Activated CD4-positive, alpha-beta T cell treated with anti-CD3 and anti-CD28 coated beads, Interleukin-2, amount 50 U/mL, for 1 hour (primary cell): ENCODE measurements at regions not wholly inside any gene's neighbourhood (a gene's known extent, or its start where the extent isn't known, plus 50 kb on each side); places are given as distances from the start of the nearest gene placed in this dataset.
A peak's percentile ranks its signal among the peaks of the same experiment; 100 is the strongest.
"Not testable (repeated sequence)": the region's sequence is repeated elsewhere in the genome, so short reads cannot be mapped to it uniquely, and the experiment has no call there.

Experiments used
- DNase-seq: peaks from one replicate; pipeline ENCODE4 v3.0.0-alpha.2; 2020

DNA sequence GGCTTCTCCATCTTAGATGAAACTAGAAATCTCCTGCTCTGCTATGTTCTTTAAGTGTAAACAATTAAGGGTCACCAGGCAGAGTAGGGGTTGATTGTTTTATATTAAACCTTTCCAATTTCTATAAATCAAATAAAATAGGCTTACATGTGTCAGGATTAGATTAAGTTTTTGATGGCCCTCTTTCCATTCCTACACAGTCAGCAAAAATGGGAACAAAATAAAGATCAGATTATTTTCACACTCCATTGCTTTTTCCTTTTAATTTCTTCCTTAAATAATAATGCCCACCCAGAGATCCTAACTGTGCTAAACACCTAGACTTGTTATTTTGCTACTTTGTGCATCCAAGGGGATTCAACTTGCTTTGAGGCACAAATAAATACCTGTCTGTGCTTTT, 381.4 kb upstream of the MAGEB16 start:
- no peak for DNase-seq

DNA sequence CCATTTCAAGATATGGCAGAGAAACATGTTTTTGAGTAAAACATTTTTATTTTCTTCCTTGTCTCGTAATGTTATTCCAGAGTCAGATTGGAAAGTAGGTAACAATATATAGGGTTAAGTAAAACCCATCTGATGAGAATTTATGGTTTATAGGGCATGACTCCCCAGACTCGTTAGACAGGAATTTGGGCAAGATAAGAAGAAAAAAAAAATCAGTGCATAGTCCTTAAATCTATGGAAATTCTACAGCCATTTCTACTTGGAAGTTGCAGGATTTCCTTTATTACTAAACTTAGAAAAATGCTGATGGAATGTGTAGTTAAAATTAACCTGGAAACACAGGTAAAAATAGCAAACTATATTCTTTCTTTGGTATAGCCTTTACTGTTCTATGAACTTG, 366.1 kb upstream of the MAGEB16 start:
- no peak for DNase-seq

DNA sequence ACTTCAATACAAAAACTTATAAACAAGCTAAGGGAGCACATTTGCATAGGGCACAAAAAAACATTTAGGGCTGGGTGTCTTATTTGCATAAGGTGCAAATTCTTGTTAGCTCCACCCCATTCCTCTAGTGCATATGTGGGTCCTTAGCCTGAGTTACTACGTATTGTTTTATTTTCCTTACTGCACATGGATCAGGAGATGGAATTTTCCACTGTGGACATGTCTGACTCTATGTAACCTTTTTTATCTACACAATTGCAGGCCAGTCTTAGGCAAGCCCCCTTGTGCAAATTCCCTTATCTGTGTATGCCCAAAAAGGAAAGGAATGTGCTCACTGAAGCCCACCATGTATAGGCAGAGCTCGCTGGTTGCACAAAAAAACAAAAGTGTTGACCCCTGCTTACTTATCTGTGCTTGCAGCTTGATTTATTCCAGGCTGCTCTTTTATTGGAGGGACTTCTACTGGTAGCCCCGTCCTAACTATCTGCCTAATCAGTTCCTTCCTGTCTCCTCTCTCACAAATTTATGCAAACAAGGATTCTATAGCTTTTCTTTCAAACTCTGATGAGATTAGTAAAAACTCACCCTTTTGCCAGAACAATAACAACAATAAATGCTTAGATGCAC, 359.0 kb upstream of the MAGEB16 start:
- no peak for DNase-seq

- no peak for DNase-seq
Observed at GRCh38 chrX:35439692-35440091, 358.4 kb upstream of the MAGEB16 start.

DNA sequence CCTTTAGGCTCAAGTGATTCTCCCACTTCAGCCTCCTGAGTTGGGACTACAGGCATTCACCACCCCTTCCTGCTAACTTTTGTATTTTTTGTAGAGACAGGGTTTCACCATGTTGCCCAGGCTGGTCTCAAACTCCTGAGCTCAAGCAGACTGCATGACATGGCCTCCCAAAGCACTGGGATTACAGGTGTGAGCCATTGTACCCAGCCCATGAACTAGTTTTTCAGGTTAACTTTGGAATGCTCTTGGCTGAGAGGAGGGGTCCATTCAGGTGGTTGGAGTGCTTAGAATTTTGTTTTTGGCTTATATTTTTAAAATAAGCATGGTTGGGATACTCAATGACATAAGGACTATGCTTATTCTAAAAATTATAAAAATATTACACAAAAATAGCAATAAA, 355.7 kb upstream of the MAGEB16 start:
- no peak for DNase-seq

- peak; percentile 1 for DNase-seq
Observed at GRCh38 chrX:35443091-35443582, 355.0 kb upstream of the MAGEB16 start.

- DNase-seq: no peak
Observed at GRCh38 chrX:35444671-35445355, 353.3 kb upstream of the MAGEB16 start.

GRCh38 chrX:35445912-35446311, 352.2 kb upstream of the MAGEB16 start:
- no peak for DNase-seq

GRCh38 chrX:35456891-35457290, 341.3 kb upstream of the MAGEB16 start:
- DNase-seq: no peak

GRCh38 chrX:35458142-35458541, 340.0 kb upstream of the MAGEB16 start:
- DNase-seq: no peak

DNA sequence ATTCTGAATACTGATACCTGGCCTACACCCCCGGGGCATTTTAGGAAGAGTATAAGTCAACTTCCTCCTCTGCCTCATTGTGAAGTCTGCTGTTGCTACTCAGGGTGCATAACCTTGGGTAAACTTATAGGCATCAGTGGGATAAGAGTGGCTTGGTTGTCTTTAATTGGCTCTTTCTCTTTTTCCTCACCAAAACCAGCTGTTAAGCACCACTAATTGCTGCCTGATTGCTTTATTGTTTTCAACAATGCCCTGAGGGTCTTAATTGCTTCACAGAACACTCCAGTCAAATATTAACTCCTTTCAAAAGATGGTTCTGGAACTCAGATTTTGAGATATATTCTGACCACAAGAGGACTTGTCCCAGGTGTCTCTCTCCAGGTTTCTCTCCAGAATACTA, 337.0 kb upstream of the MAGEB16 start:
- no peak for DNase-seq

- not testable (repeated sequence) for DNase-seq
Observed at GRCh38 chrX:35496671-35497070, 301.5 kb upstream of the MAGEB16 start.

GRCh38 chrX:35497453-35497852, 300.7 kb upstream of the MAGEB16 start:
- not testable (repeated sequence) for DNase-seq

GRCh38 chrX:35499071-35499862, 298.9 kb upstream of the MAGEB16 start:
- no peak for DNase-seq

- no peak for DNase-seq
Observed at GRCh38 chrX:35507701-35508100, 290.4 kb upstream of the MAGEB16 start.

DNA sequence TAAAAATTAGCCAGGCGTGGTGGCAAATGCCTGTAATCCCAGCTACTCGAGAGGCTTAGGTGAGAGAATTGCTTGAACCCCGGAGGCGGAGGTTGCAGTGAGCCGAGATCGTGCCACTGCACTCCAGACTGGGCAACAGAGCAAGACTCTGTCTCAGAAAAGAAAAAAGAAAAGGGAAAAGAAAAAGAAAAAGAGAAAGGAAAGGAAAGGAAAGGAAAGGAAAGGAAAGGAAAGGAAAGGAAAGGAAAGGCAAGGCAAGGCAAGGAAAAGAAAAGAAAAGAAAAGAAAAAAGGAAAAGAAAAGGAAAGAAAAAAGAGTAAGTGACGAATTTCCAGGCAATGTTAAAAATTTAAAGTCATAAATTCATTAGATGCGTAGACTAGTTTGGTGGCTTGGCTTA, 250.1 kb upstream of the MAGEB16 start:
- DNase-seq: not testable (repeated sequence)

DNA sequence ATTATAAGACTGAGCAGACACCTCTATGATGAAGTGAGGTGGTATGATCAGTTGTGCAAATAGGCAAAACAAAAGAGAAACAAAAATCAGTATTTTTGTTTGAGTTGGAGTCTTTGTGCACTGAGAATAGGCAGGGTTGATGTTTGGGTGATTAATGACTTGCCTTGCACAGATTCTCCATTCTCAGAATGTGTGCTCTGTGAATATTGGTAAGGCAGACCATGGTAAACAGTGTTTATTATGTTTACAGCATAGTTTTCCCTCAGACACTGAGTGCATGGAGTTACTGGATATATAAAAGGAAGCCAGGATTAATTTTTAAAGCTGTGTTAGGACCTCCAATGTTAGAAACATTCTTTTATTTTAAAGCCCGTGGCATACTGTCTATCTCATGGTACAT, 240.2 kb upstream of the MAGEB16 start:
- no peak for DNase-seq

DNA sequence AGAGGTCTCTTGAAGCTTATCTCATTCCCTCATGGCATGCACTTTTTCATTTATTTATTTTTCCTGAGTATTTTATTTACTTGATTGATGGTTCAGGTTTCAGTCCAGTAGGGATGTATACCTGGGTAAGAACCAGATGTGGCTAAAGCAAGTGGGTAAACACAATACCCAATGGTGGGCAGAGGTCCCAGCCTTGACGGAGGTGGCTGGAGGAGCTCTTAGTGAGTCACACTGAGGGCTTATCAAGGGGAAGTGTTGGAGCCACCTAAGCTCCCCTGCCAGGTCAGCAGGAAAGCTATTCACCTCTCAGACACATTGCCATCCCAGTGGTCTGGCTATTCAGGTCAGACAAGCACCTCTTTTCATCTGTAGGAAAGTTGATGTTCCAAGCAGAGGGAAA, 236.2 kb upstream of the MAGEB16 start:
- no peak for DNase-seq

DNA sequence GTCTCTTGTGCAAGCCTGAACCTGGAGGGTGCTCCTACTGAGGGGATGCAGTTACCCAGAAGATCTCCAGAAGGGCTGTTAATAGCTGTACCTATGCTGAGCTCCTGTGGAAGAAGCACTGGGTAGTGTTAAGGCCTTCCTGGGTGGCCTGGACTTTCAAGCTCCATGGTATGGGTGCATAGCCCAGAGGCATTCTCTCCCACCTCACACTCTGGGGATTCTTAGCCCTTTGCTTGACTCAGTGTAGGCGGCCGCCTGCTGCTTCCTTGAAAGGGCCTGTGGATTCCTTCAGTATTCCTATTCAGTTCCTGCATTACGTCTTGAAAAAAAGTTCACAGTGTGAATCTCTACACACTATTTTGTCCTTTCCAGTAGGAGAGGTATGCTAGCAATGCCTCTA, 235.7 kb upstream of the MAGEB16 start:
- DNase-seq: no peak

GRCh38 chrX:35590210-35590609, 207.9 kb upstream of the MAGEB16 start:
- no peak for DNase-seq

- DNase-seq: not testable (repeated sequence)
Observed at GRCh38 chrX:35611562-35611961, 186.6 kb upstream of the MAGEB16 start.

DNA sequence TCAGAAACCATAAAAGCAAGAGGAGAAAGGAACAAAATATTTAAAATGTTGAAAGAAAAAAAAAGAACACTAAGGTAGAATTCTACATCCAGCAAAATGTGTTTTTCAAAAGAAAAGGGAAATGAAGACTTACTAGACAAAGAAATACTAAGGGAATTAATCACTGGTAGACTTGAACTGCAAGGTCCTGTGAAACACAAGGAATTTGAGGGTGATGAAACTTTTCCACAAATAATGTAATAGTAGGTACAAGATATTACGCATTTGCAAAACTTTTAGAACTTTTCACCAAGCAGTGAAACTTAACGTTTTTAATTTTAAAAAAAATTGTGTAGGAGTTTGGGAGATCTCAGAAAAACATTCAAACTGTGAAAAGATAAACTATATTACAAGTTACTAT, 180.3 kb upstream of the MAGEB16 start:
- DNase-seq: no peak

- DNase-seq: no peak
Observed at GRCh38 chrX:35622040-35622439, 176.1 kb upstream of the MAGEB16 start.

DNA sequence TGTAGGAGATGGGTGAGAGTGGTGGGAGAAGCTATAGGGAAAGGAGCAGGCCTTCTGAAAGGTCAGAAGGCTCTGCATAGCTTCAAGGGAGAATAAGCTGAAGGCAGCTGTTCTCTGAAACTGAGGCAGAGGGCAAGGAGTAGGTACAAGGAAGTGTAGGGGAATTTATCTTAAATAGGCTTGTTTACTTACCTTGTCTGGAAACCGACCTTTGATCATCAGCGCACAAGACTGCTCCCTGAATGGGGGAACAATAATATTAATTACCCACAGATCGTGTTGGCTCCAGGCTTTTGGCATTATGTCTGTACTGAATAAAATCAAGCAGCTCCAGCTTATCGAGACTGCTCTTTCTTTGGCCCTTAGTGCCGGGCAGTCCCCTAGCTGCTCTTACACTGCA, 175.5 kb upstream of the MAGEB16 start:
- no peak for DNase-seq
